IMR-90 (cell line): ENCODE measurements at regions not wholly inside any gene's neighbourhood (a gene's known extent, or its start where the extent isn't known, plus 50 kb on each side); places are given as distances from the start of the nearest gene placed in this dataset.

ENCODE experiments used
- ATAC-seq: fragments of 200-7000 bp; cut with Tn5 transposase; 2 replicates; pipeline ENCODE4 v1.9.1; 2020; ENCODE audit warnings: low read depth, mild to moderate bottlenecking, moderate library complexity
- BruUV-seq: library from RNA; stranded (reverse); fragments of 400-500 nt; replicated peaks from 2 replicates; lab custom pipeline; 2021; lab: Mats Ljungman, UMichigan
- CTCF ChIA-PET: fragments of 300-600 bp; formaldehyde crosslinking; extraction: SDS; loops from one replicate; lab custom pipeline; 2021; ENCODE audit warnings: antibody characterized with exemption; lab: Yijun Ruan, JAX
- POLR2A ChIA-PET: fragments of 300-600 bp; sonication (Branson Sonifier 250); formaldehyde crosslinking; loops from one replicate; lab custom pipeline; 2022; ENCODE audit warnings: antibody characterized with exemption; ENCODE audit not compliant: unreplicated experiment; lab: Charles Lee
- DNase-seq: peaks from one replicate; pipeline ENCODE4 v3.0.0; 2013
- H2AFZ ChIP-seq: replicated peaks from 2 replicates; pipeline ENCODE3; 2013; ENCODE audit warnings: low read length, mild to moderate bottlenecking; ENCODE audit not compliant: poor library complexity
- H2AK5ac ChIP-seq: 2 replicates; pipeline ENCODE4 v1.6.1; 2013; ENCODE audit warnings: low read depth, low read length, inconsistent platforms
- H2AK9ac ChIP-seq: replicated peaks from 2 replicates; pipeline ENCODE3; 2013; ENCODE audit warnings: mild to moderate bottlenecking, low read depth, low read length, moderate library complexity; ENCODE audit not compliant: poor library complexity
- H2BK120ac ChIP-seq: 2 replicates; pipeline ENCODE4 v1.6.1; 2013; ENCODE audit warnings: low read depth, low read length, inconsistent platforms
- H2BK15ac ChIP-seq: 3 replicates; pipeline ENCODE4 v1.6.1; 2013; ENCODE audit warnings: low read depth, low read length, inconsistent platforms
- H2BK20ac ChIP-seq: 2 replicates; pipeline ENCODE4 v1.6.1; 2013; ENCODE audit warnings: low read depth, mild to moderate bottlenecking, inconsistent platforms, low read length, moderate library complexity
- H2BK5ac ChIP-seq: 2 replicates; pipeline ENCODE4 v1.6.1; 2013; ENCODE audit warnings: mild to moderate bottlenecking, low read depth, low read length, inconsistent platforms; ENCODE audit not compliant: poor library complexity, severe bottlenecking
- H3K14ac ChIP-seq: replicated peaks from 2 replicates; pipeline ENCODE4 v1.6.1; 2013; ENCODE audit warnings: low read depth, low read length, inconsistent platforms
- H3K18ac ChIP-seq: 2 replicates; pipeline ENCODE4 v1.6.1; 2013; ENCODE audit warnings: low read depth, low read length, control low read depth
- H3K23ac ChIP-seq: 2 replicates; pipeline ENCODE4 v1.6.1; 2013; ENCODE audit warnings: low read depth, low read length, inconsistent platforms
- H3K27ac ChIP-seq: 2 replicates; pipeline ENCODE4 v1.5.1; 2013; ENCODE audit warnings: mild to moderate bottlenecking, control low read depth, low read length; ENCODE audit not compliant: insufficient read depth
- H3K27me3 ChIP-seq: 2 replicates; pipeline ENCODE4 v1.6.1; 2013; ENCODE audit warnings: low read length; ENCODE audit not compliant: control insufficient read depth, insufficient read depth
- H3K36me3 ChIP-seq: 2 replicates; pipeline ENCODE4 v1.6.1; 2013; ENCODE audit warnings: low read length, mixed read lengths; ENCODE audit not compliant: control insufficient read depth, insufficient read depth
- H3K4ac ChIP-seq: 2 replicates; pipeline ENCODE4 v1.6.1; 2013; ENCODE audit warnings: low read depth, low read length, inconsistent platforms
- H3K4me1 ChIP-seq: 2 replicates; pipeline ENCODE4 v1.6.1; 2013; ENCODE audit warnings: low read length, mixed read lengths; ENCODE audit not compliant: control insufficient read depth, insufficient read depth
- H3K4me2 ChIP-seq: 2 replicates; pipeline ENCODE4 v1.6.1; 2013; ENCODE audit warnings: low read depth, mild to moderate bottlenecking, control low read depth, low read length, moderate library complexity
- H3K4me3 ChIP-seq: 2 replicates; pipeline ENCODE4 v1.5.1; 2013; ENCODE audit warnings: low read depth, mild to moderate bottlenecking, control low read depth, low read length, moderate library complexity; ENCODE audit not compliant: insufficient read depth
- H3K56ac ChIP-seq: 2 replicates; pipeline ENCODE4 v1.6.1; 2013; ENCODE audit warnings: low read length, inconsistent platforms; ENCODE audit not compliant: insufficient read depth; ENCODE audit errors: extremely low read depth
- H3K79me1 ChIP-seq, 2 experiments: 2 replicates each; pipeline ENCODE4 v1.6.1; 2013; ENCODE audit warnings: low read length in 2 of 2, inconsistent platforms in 1 of 2, low read depth in 1 of 2
- H3K9ac ChIP-seq: 2 replicates; pipeline ENCODE4 v1.6.1; 2013; ENCODE audit warnings: low read depth, low read length, control low read depth
- H3K9me1 ChIP-seq: 2 replicates; pipeline ENCODE4 v1.6.1; 2013; ENCODE audit warnings: low read length, inconsistent platforms; ENCODE audit not compliant: insufficient read depth
- H3K9me3 ChIP-seq: 2 replicates; pipeline ENCODE4 v1.6.1; 2013; ENCODE audit warnings: low read length; ENCODE audit not compliant: control insufficient read depth, insufficient read depth
- H4K20me1 ChIP-seq: 2 replicates; pipeline ENCODE4 v1.6.1; 2013; ENCODE audit warnings: low read length, inconsistent platforms; ENCODE audit not compliant: insufficient read depth
- H4K5ac ChIP-seq: 2 replicates; pipeline ENCODE4 v1.6.1; 2013; ENCODE audit warnings: mild to moderate bottlenecking, low read depth, low read length, control low read depth
- H4K8ac ChIP-seq, 2 experiments: 2 replicates each; pipeline ENCODE4 v1.6.1; 2013; ENCODE audit warnings: low read depth in 2 of 2, low read length in 2 of 2, control low read depth in 1 of 2, inconsistent platforms in 1 of 2
- H4K91ac ChIP-seq: 2 replicates; pipeline ENCODE4 v1.6.1; 2013; ENCODE audit warnings: low read depth, low read length, inconsistent platforms; ENCODE audit not compliant: insufficient read depth
- MAFK ChIP-seq: IDR thresholded peaks from 2 replicates; pipeline ENCODE4 v1.6.1; 2012; ENCODE audit warnings: low read depth, low read length, improper control_type of control experiment
- MXI1 ChIP-seq: IDR thresholded peaks from 2 replicates; pipeline ENCODE4 v1.6.1; 2012; ENCODE audit warnings: low read depth, mild to moderate bottlenecking, low read length, moderate library complexity, borderline replicate concordance
- WGBS, 2 experiments: methylation state at CpG; one replicate each; pipeline versions ENCODE4 v1.1.5 to v1.1.7; 2013; ENCODE audit warnings: missing lambda C conversion rate in 2 of 2; ENCODE audit not compliant: insufficient read length in 1 of 2; ENCODE audit errors: extremely low coverage in 2 of 2; 5-methylcytosine and 5-hydroxymethylcytosine counted together
- dilution Hi-C: fragments of 300-500 bp; cut with HindIII; formaldehyde crosslinking; loops from one replicate; pipeline ENCODE4 v1.14.3; 2018; ENCODE audit warnings: low sequenced_read_pairs; ENCODE audit not compliant: unreplicated experiment
- in situ Hi-C: fragments of 300-500 bp; cut with MboI; formaldehyde crosslinking; loops from 3 replicates; pipeline ENCODE4 v1.14.3; 2019; ENCODE audit warnings: low sequenced_read_pairs, inconsistent platforms, mixed read lengths
- intact Hi-C: fragments of 100-400 bp; cut with micrococcal nuclease; formaldehyde crosslinking; loops from 2 replicates; pipeline ENCODE4 v1.10.0; 2022

- Histone ChIP-seq H2AK9ac (no peak overlapping the region), H4K5ac (no peak overlapping the region), H4K20me1 (no peaks in the 10 kb centered on the region), H2AK5ac (no peak overlapping the region), H3K4me3 (no peak overlapping the region), H3K79me1 (no peaks in the 10 kb centered on the region), H3K9me3 (no peaks in the 10 kb centered on the region), H3K27me3 (no peaks in the 10 kb centered on the region; the same call in 1 of the 2 replicates), H2BK15ac (no peak overlapping the region), H2BK120ac (no peak overlapping the region), H3K14ac (no peak overlapping the region), H3K9ac (no peak overlapping the region), H3K27ac (no peak overlapping the region), H2AFZ (no peak overlapping the region), H3K36me3 (no peaks in the 10 kb centered on the region), H2BK20ac (no peak overlapping the region), H3K18ac (no peak overlapping the region), H3K23ac (no peak overlapping the region), H3K9me1 (no peaks in the 10 kb centered on the region), H3K4ac (no peak overlapping the region), H4K91ac (no peak overlapping the region), H2BK5ac (no peak overlapping the region), H4K8ac (no peak overlapping the region), H3K4me2 (no peak overlapping the region), H3K4me1 (no peaks in the 10 kb centered on the region), H3K56ac (no peak overlapping the region)
- intact Hi-C loops: no loop called here
- CTCF ChIA-PET: no interaction called here
- POLR2A ChIA-PET: no interaction called here
- in situ Hi-C loops: no loop called here
- no CpG with 5 or more reads among the region's 1 CpG for WGBS, 2 experiments
- DNase-seq: no peak
- ATAC-seq: no peak
- no peak for TF ChIP-seq MAFK
- TF ChIP-seq MXI1: no peak
- BruUV-seq: no TSS peak
- dilution Hi-C loops: no loop called here
Measured at GRCh38 chr11:109749476-109749875, 327.5 kb downstream of the C11orf87 start.
